Right lobe of liver (tissue), 4 donors: ENCODE measurements at regions not wholly inside any gene's neighbourhood (a gene's known extent, or its start where the extent isn't known, plus 50 kb on each side); places are given as distances from the start of the nearest gene placed in this dataset.

Source experiments
- POLR2A ChIP-seq: fragments of 450-650 bp; IDR thresholded peaks from one replicate; pipeline ENCODE4 v1.6.1; 2017; ENCODE audit warnings: antibody characterized with exemption, mild to moderate bottlenecking
- TF ChIP-seq, protein P1 (sequence below), 4 donors: fragments of 200-600 bp in 3 of 4; fragments of 450-650 bp in 1 of 4; IDR thresholded peaks; one replicate each; pipeline versions ENCODE4 v1.5.1 to v1.8.0; 2016 to 2022; ENCODE audit warnings: antibody characterized with exemption in 4 of 4, mild to moderate bottlenecking in 2 of 4
- donor health status: DM: no; HTN: no; CAD: no.
- donor health status: DM: no; HTN: no; CAD: no.
- donor health status: DM: no; HTN: yes; CAD: no.

DNA sequence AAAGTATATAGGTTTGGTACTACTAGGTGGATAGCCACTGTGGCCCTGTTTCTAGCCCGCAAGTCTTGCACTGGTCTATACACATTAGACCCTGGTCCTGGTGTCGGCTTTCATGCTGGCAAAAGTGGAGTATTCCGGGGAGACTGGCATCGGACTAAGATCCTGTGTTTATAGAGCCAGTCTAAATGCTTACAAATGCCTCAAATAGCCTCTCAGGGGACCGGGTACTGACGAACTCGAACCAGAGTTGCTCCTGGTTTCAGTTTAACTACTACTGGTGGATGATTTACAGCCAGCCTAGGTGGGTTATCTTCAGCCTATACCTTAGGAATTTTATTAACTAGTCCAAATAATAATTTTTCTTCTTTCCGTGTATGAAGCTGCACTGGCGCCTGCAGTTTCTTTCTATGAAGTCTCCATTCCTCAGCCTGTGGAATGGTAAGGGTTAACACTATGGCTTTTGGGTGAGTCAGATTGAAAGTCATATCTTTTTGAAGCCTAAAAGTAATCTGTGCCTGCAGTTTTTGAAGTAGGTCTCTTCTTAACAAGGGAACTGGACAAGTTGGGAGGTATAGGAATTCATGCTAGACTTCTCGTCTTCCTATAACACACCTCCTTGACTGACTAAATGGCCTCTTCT is 51.3 kb downstream of the OR10H4 start:
- TF ChIP-seq, protein P1, sequence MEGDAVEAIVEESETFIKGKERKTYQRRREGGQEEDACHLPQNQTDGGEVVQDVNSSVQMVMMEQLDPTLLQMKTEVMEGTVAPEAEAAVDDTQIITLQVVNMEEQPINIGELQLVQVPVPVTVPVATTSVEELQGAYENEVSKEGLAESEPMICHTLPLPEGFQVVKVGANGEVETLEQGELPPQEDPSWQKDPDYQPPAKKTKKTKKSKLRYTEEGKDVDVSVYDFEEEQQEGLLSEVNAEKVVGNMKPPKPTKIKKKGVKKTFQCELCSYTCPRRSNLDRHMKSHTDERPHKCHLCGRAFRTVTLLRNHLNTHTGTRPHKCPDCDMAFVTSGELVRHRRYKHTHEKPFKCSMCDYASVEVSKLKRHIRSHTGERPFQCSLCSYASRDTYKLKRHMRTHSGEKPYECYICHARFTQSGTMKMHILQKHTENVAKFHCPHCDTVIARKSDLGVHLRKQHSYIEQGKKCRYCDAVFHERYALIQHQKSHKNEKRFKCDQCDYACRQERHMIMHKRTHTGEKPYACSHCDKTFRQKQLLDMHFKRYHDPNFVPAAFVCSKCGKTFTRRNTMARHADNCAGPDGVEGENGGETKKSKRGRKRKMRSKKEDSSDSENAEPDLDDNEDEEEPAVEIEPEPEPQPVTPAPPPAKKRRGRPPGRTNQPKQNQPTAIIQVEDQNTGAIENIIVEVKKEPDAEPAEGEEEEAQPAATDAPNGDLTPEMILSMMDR (IDR thresholded peaks at IDR 0.05): no peak
- no peak for TF ChIP-seq POLR2A
